H1 (cell line): ENCODE measurements at regions not wholly inside any gene's neighbourhood (a gene's known extent, or its start where the extent isn't known, plus 50 kb on each side); places are given as distances from the start of the nearest gene placed in this dataset.

Experiments used
- ATF3 ChIP-seq: IDR thresholded peaks from 2 replicates; pipeline ENCODE4 v1.6.1; 2011; ENCODE audit warnings: low read depth, mild to moderate bottlenecking, low read length; ENCODE audit not compliant: insufficient read depth
- CTCF ChIP-seq, 3 experiments: IDR thresholded peaks; 1 replicate in 2 of 3; 2 replicates in 1 of 3; pipeline versions ENCODE4 v1.5.1 to v1.6.1; 2011; ENCODE audit warnings: low read length in 3 of 3, mild to moderate bottlenecking in 3 of 3, inconsistent platforms in 2 of 3, low read depth in 1 of 3, moderate library complexity in 1 of 3; ENCODE audit not compliant: insufficient read depth in 1 of 3; ENCODE audit errors: control extremely low read depth in 1 of 3
- EZH2 ChIP-seq: fragments of 200-600 bp; sonication (generic); IDR thresholded peaks from 2 replicates; pipeline ENCODE4 v1.7.1; 2012; ENCODE audit warnings: low read depth, mild to moderate bottlenecking, moderate library complexity, low read length, inconsistent platforms; ENCODE audit not compliant: severe bottlenecking
- RAD21 ChIP-seq, 2 experiments: IDR thresholded peaks in 1 of 2; conservative IDR thresholded peaks in 1 of 2; 2 replicates each; pipeline ENCODE4 v1.6.1; 2011; ENCODE audit warnings: low read depth in 2 of 2, low read length in 2 of 2, improper control_type of control experiment in 1 of 2, inconsistent platforms in 1 of 2, mild to moderate bottlenecking in 1 of 2, moderate library complexity in 1 of 2

- no peak for TF ChIP-seq ATF3
- no peak for TF ChIP-seq RAD21 (IDR thresholded peaks at IDR 0.05 in 1 of 2, conservative IDR thresholded peaks at IDR 0.05 in 1 of 2; ENCODE audit: low read depth in 2 of 2, low read length in 2 of 2)
- no peak for TF ChIP-seq CTCF (IDR thresholded peaks at IDR 0.05; ENCODE audit: control extremely low read depth in 1 of 3, insufficient read depth in 1 of 3, low read depth in 1 of 3, low read length in 3 of 3)
- TF ChIP-seq EZH2, result no peak
Measured at GRCh38 chr10:124193309-124193696, 99.9 kb upstream of the CHST15 start.
